A549 (cell line): ENCODE measurements at regions not wholly inside any gene's neighbourhood (a gene's known extent, or its start where the extent isn't known, plus 50 kb on each side); places are given as distances from the start of the nearest gene placed in this dataset.
A peak's percentile ranks its signal among the peaks of the same experiment; 100 is the strongest.
"Not testable (repeated sequence)": the region's sequence is repeated elsewhere in the genome, so short reads cannot be mapped to it uniquely, and the experiment has no call there.

Experiments used
- ATAC-seq, 2 experiments: fragments of 200-7000 bp in 1 of 2; fragments of >200 bp in 1 of 2; cut with Nextera tagmentation in 1 of 2; cut with Tn5 transposase in 1 of 2; 3 replicates each; pipeline versions ENCODE4 v1.8.0 to v1.9.1; 2018 to 2020; ENCODE audit warnings: mild to moderate bottlenecking in 1 of 2, moderate library complexity in 1 of 2
- CTCF ChIA-PET: fragments of 300-600 bp; sonication (Branson Sonifier 250); formaldehyde crosslinking; extraction: SDS; loops from one replicate; lab custom pipeline; 2021; ENCODE audit warnings: antibody characterized with exemption, inconsistent platforms; lab: Yijun Ruan, JAX
- POLR2A ChIA-PET: fragments of 350-600 bp; formaldehyde crosslinking; extraction: SDS; loops from one replicate; lab custom pipeline; 2021; ENCODE audit warnings: antibody characterized with exemption, inconsistent platforms; lab: Yijun Ruan, JAX
- DNase-seq, 2 experiments: peaks; one replicate each; pipeline versions ENCODE4 v3.0.0 to v3.0.0-alpha.2; 2011 to 2016; ENCODE audit warnings: low read depth in 1 of 2, low spot score in 1 of 2
- FAIRE-seq: peaks from 2 replicates; lab custom pipeline; 2011; peaks lifted over from hg19 to GRCh38; lab: Jason Lieb, UNC
- H3K27ac ChIP-seq, 2 experiments: fragments of >200 bp; sonication (Bioruptor Twin); formaldehyde crosslinking; 3 replicates each; pipeline ENCODE4 v1.5.1; 2016 to 2017
- H3K4me1 ChIP-seq: fragments of >200 bp; sonication (Bioruptor Twin); formaldehyde crosslinking; 3 replicates; pipeline ENCODE4 v1.6.1; 2016
- H3K4me2 ChIP-seq: fragments of >200 bp; sonication (Bioruptor Twin); formaldehyde crosslinking; 3 replicates; pipeline ENCODE4 v1.6.1; 2016
- H3K4me3 ChIP-seq: fragments of >200 bp; sonication (Bioruptor Twin); formaldehyde crosslinking; 3 replicates; pipeline ENCODE4 v1.5.1; 2016
- H3K9me3 ChIP-seq: fragments of >200 bp; sonication (Bioruptor Twin); formaldehyde crosslinking; 3 replicates; pipeline ENCODE4 v1.6.1; 2016
- ATOH8 ChIP-seq: fragments of 250-450 bp; sonication (Bioruptor Pico); IDR thresholded peaks from 2 replicates; pipeline ENCODE4 v1.5.0; 2020; ENCODE audit warnings: low read depth, mild to moderate bottlenecking, moderate library complexity
- CTCF ChIP-seq: fragments of >200 bp; sonication (Bioruptor Twin); formaldehyde crosslinking; IDR thresholded peaks from 3 replicates; pipeline ENCODE4 v1.5.1; 2016
- E2F6 ChIP-seq: IDR thresholded peaks from 2 replicates; pipeline ENCODE4 v1.6.1; 2012; ENCODE audit warnings: low read depth, borderline replicate concordance
- EHMT2 ChIP-seq: fragments of 200-600 bp; sonication (generic); IDR thresholded peaks from 2 replicates; pipeline ENCODE4 v1.6.1; 2016; ENCODE audit warnings: antibody characterized with exemption, low read depth, mild to moderate bottlenecking, moderate library complexity
- FOSB ChIP-seq: fragments of 250-450 bp; sonication (Bioruptor Pico); IDR thresholded peaks from 2 replicates; pipeline ENCODE4 v1.5.0; 2020; ENCODE audit warnings: mild to moderate bottlenecking, moderate library complexity
- HOXB5 ChIP-seq: fragments of 250-450 bp; sonication (Bioruptor Pico); IDR thresholded peaks from 2 replicates; pipeline ENCODE4 v1.5.0; 2020; ENCODE audit warnings: mild to moderate bottlenecking, moderate library complexity
- JUN ChIP-seq, 2 experiments: fragments of >200 bp; sonication (Bioruptor Twin); formaldehyde crosslinking; IDR thresholded peaks; 2 replicates in 1 of 2; 3 replicates in 1 of 2; pipeline ENCODE4 v1.6.1; 2016 to 2017
- POLR2A ChIP-seq: IDR thresholded peaks from 2 replicates; pipeline ENCODE4 v1.6.1; 2012; ENCODE audit warnings: mild to moderate bottlenecking, low read length
- RAD21 ChIP-seq, 2 experiments: fragments of >200 bp in 1 of 2; sonication (Bioruptor Twin) in 1 of 2; formaldehyde crosslinking in 1 of 2; IDR thresholded peaks in 1 of 2; conservative IDR thresholded peaks in 1 of 2; 2 replicates in 1 of 2; 3 replicates in 1 of 2; pipeline ENCODE4 v1.6.1; 2012 to 2018; ENCODE audit warnings: inconsistent platforms in 1 of 2
- REST ChIP-seq: fragments of 200-600 bp; sonication (generic); IDR thresholded peaks from 2 replicates; pipeline ENCODE4 v1.6.1; 2016; ENCODE audit warnings: antibody characterized with exemption, mild to moderate bottlenecking, moderate library complexity
- TFCP2L1 ChIP-seq: fragments of 250-450 bp; sonication (Bioruptor Pico); IDR thresholded peaks from 2 replicates; pipeline ENCODE4 v1.5.0; 2021; ENCODE audit warnings: mild to moderate bottlenecking
- ZC3H11A ChIP-seq: fragments of 450-650 bp; IDR thresholded peaks from 2 replicates; pipeline ENCODE4 v1.6.1; 2014; ENCODE audit warnings: antibody characterized with exemption, mild to moderate bottlenecking
- ZFP36 ChIP-seq: fragments of 450-650 bp; IDR thresholded peaks from 2 replicates; pipeline ENCODE4 v1.6.1; 2014; ENCODE audit warnings: borderline replicate concordance; ENCODE audit not compliant: partially characterized antibody
- WGBS: methylation state at CpG from one replicate; pipeline ENCODE4 v1.1.6; 2017; ENCODE audit errors: missing lambda C conversion rate; 5-methylcytosine and 5-hydroxymethylcytosine counted together
- TF ChIP-seq, protein P1 (sequence below): IDR thresholded peaks from 2 replicates; pipeline ENCODE4 v1.6.1; 2012
- TF ChIP-seq, protein P2 (sequence below): fragments of >200 bp; sonication (Bioruptor Twin); formaldehyde crosslinking; IDR thresholded peaks from 2 replicates; pipeline ENCODE4 v1.6.1; 2016
- TF ChIP-seq, protein P3 (sequence below): fragments of 150-350 bp; IDR thresholded peaks from 2 replicates; pipeline ENCODE4 v1.6.1; 2014; ENCODE audit warnings: low read depth, mild to moderate bottlenecking, low read length

- H3K4me3 ChIP-seq, CTCF ChIA-PET, POLR2A ChIA-PET, FAIRE-seq, H3K4me1 ChIP-seq, H3K4me2 ChIP-seq, DNase-seq, H3K27ac ChIP-seq, H3K9me3 ChIP-seq, ATAC-seq: not testable (repeated sequence)
- peak; percentile 48 for TF ChIP-seq ZFP36
- WGBS: 0% methylated on average over 2 of the region's 2 CpGs
These were observed 358.2 kb upstream of the C1orf174 start for GRCh38 chr1:4258146-4258777.

- TF ChIP-seq, protein P1, sequence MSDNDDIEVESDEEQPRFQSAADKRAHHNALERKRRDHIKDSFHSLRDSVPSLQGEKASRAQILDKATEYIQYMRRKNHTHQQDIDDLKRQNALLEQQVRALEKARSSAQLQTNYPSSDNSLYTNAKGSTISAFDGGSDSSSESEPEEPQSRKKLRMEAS: no peak
- TF ChIP-seq E2F6: no peak
- TF ChIP-seq, protein P2, sequence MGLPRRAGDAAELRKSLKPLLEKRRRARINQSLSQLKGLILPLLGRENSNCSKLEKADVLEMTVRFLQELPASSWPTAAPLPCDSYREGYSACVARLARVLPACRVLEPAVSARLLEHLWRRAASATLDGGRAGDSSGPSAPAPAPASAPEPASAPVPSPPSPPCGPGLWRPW: no peak
- no peak for TF ChIP-seq CTCF
- TF ChIP-seq RAD21 (conservative IDR thresholded peaks at IDR 0.05 in 1 of 2, IDR thresholded peaks at IDR 0.05 in 1 of 2): no peak
- no peak for TF ChIP-seq JUN (IDR thresholded peaks at IDR 0.05)
- Histone ChIP-seq H3K4me3 (no peak overlapping the region), H3K9me3 (no peaks in the 10 kb centered on the region; the same call in 2 of the 3 replicates), H3K27ac (no peak overlapping the region), H3K4me2 (no peak overlapping the region), H3K4me1 (no peaks in the 10 kb centered on the region)
- ATAC-seq (no peak), FAIRE-seq (no peak), DNase-seq (no peak)
- 13% methylated on average over 2 of the region's 2 CpGs for WGBS
- CTCF ChIA-PET: no interaction called here
- POLR2A ChIA-PET: no interaction called here
These were observed 361.3 kb upstream of the C1orf174 start for GRCh38 chr1:4261327-4261726.

GRCh38 chr1:4262665-4263064, 362.6 kb upstream of the C1orf174 start:
- ChIA-PET POLR2A (no interaction called here), CTCF (no interaction called here)
- no peak overlapping the region for H3K27ac ChIP-seq
- H3K9me3 ChIP-seq: no peaks in the 10 kb centered on the region; the same call in 2 of the 3 replicates
- 42% methylated on average over 2 of the region's 2 CpGs for WGBS
- no peak overlapping the region for H3K4me3 ChIP-seq
- TF ChIP-seq FOSB (CRISPR knock-in tag) (no peak), TFCP2L1 (no peak), POLR2A (no peak), HOXB5 (CRISPR knock-in tag) (no peak)
- TF ChIP-seq, protein P3, sequence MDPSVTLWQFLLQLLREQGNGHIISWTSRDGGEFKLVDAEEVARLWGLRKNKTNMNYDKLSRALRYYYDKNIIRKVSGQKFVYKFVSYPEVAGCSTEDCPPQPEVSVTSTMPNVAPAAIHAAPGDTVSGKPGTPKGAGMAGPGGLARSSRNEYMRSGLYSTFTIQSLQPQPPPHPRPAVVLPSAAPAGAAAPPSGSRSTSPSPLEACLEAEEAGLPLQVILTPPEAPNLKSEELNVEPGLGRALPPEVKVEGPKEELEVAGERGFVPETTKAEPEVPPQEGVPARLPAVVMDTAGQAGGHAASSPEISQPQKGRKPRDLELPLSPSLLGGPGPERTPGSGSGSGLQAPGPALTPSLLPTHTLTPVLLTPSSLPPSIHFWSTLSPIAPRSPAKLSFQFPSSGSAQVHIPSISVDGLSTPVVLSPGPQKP: no peak
- H3K4me1 ChIP-seq: peaks cover 9% of the 10 kb centered on the region; the same call in 2 of the 3 replicates
- no peak for DNase-seq
- FAIRE-seq: no peak
- no peak for ATAC-seq
- no peak overlapping the region for H3K4me2 ChIP-seq

- TF ChIP-seq EHMT2 (no peak), ZC3H11A (no peak), TFCP2L1 (no peak), REST (no peak), ATOH8 (CRISPR knock-in tag) (no peak)
- TF ChIP-seq, protein P3: no peak
- no peak for DNase-seq
- no peak overlapping the region for H3K4me3 ChIP-seq
- ATAC-seq: no peak
- CTCF ChIA-PET: no interaction called here
- POLR2A ChIA-PET: no interaction called here
- no peak for FAIRE-seq
- no peak overlapping the region for H3K4me2 ChIP-seq
- WGBS: 0% methylated on average over 1 of the region's 2 CpGs
- no peak overlapping the region for H3K27ac ChIP-seq
- H3K9me3 ChIP-seq: no peaks in the 10 kb centered on the region
- H3K4me1 ChIP-seq: peaks cover 17% of the 10 kb centered on the region
These were observed 363.6 kb upstream of the C1orf174 start for GRCh38 chr1:4263699-4264098.
